ENCODE measurements at regions not wholly inside any gene's neighbourhood (a gene's known extent, or its start where the extent isn't known, plus 50 kb on each side); places are given as distances from the start of the nearest gene placed in this dataset.
"Not testable (repeated sequence)": the region's sequence is repeated elsewhere in the genome, so short reads cannot be mapped to it uniquely, and the experiment has no call there.

DNA sequence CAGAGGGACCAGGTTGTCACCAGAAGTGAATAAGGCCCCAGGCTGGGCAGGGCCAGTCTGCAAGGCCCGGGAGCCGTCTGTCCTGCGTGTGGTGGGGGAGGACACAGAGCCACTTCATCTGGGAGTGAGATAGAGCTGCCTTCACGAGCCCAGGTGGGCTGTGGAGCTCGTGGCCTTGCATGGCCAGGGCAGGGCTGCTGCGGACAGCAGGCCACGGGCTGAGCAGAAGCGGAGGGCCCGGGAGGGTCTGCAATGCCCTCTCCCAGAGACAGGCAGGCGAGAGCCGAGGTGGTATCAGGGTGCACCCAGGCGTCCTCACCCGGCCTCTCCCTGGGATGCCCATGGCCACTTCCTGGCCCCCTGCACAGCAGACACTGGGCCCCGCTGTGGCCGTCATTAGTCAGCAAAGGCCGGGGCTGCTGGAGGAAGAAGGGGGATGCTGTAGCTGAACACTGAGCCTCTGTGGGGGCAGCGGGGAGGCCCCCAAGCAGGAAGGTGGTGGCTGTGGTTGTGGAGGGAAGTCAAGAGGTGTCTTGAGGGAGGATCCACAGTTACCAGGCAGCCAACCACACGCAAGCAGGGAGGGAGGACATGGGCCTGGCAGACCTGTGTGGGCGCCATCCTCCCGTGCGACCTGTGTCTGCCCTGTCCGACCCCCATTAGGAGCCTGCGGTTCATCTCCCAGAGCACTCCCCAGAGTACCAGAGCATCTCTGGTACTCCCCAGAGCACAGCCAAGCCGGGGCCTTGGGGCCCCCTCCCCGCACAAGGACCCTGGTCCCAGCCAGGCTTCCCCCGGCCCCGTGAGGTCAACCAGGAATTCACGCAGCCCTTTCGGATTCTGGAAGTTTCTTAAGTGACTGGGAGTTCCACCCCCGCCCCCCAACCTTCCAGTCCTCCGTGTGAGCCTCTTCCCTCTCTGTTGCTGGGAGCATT is 1109.5 kb downstream of the BRD1 start:
- no peak overlapping the region for H3K4me3 ChIP-seq (ENCODE audit: low read depth, low read length)
- TF ChIP-seq, protein P1, sequence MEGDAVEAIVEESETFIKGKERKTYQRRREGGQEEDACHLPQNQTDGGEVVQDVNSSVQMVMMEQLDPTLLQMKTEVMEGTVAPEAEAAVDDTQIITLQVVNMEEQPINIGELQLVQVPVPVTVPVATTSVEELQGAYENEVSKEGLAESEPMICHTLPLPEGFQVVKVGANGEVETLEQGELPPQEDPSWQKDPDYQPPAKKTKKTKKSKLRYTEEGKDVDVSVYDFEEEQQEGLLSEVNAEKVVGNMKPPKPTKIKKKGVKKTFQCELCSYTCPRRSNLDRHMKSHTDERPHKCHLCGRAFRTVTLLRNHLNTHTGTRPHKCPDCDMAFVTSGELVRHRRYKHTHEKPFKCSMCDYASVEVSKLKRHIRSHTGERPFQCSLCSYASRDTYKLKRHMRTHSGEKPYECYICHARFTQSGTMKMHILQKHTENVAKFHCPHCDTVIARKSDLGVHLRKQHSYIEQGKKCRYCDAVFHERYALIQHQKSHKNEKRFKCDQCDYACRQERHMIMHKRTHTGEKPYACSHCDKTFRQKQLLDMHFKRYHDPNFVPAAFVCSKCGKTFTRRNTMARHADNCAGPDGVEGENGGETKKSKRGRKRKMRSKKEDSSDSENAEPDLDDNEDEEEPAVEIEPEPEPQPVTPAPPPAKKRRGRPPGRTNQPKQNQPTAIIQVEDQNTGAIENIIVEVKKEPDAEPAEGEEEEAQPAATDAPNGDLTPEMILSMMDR (IDR thresholded peaks at IDR 0.05; ENCODE audit: borderline replicate concordance, insufficient read depth, low read depth, low read length), result no peak

DNA sequence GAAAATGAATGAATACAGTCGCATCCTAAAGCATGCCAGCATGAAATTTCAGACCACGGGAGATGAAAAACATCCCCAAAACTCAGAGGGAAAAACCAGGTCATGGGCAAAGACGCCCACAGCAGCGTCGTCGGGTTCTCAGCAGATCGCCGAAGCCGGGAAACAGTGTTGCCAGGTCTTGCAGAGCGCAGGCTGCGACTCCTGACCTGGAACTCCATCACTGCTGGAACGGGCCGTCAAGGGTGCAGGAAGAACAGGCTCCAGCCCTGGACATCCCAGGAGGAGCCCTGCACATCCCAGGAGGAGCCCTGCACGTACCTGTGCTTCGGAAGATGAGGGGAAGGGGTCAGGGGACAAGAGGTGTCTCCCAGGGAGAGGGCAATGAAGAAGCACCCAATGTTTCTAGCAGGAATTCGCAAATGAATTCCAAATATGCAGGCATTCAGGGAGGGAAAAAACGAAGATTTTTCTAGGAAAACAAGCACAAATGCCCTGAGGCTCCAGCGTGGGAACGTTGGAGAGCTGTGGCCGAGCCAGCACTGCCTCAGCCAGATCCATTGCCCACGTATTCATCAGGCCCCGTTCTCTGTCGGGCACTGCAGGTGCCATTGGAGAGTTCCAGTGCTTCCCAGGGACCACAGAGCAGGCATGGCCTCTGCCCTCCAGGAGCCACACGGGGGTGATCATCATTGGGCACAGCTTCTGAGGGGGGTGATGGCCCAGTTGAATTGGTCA is 1110.4 kb downstream of the BRD1 start:
- TF ChIP-seq, protein P1 (IDR thresholded peaks at IDR 0.05; ENCODE audit: borderline replicate concordance, insufficient read depth, low read depth, low read length), result no peak
- H3K4me3 ChIP-seq (ENCODE audit: low read depth, low read length), result no peak overlapping the region

DNA sequence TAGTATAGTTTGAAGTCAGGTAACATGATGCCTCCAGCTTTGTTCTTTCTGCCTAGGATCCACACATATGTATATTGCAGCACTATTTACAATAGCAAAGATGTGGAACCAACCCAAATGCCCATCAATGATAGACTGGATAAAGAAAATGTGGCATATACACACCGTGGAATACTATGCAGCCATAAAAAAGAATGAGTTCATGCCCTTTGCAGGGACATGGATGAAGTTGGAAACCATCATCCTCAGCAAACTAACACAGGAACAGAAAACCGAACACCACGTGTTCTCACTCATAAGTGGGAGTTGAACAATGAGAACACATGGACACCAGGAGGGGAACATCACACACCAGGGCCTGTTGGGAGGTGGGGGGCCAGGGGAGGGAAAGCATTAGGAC is 1111.5 kb downstream of the BRD1 start:
- H3K4me3 ChIP-seq (ENCODE audit: low read depth, low read length), result not testable (repeated sequence)

DNA sequence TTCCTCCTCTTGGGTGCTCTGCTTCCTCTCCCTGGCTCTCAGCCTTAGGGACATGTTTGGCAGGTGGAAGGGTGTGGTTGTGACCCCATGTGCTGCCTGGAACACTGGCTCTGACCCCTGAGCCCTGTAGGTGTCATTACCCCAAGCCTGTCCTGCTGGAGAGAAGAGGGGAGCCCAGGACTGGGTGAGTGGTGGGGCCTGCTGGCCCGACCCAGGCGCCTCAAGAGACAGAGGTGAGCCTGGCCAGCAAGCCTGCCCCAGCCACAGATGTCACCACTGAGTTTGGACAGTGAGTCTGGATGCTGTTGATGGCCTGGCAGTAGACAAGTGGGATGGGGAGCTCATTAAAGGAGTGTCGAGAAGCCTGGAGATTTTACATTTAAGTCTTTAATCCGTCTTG is 1112.2 kb downstream of the BRD1 start:
- TF ChIP-seq, protein P1 (IDR thresholded peaks at IDR 0.05; ENCODE audit: borderline replicate concordance, insufficient read depth, low read depth, low read length), result no peak
- no peak overlapping the region for H3K4me3 ChIP-seq (ENCODE audit: low read depth, low read length)

DNA sequence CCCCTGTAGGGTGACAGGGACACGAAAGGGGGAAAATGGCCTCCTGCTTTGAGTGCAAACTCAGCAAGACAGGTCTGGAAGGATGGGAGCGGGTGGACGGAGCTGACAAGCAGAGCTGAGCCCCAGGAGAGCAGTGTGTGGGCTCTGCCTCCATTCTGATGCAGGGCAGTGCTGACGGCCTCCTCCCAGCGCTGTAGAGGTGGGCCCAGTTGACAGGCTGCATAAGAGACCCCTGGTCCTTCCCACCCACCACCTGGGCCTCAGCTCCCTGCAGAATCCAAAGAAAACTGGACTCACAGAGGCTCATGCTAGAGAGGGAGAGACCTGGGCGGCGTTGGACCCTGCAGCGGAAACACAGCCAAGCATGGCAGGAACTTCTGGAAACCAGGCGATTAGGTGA is 1113.4 kb downstream of the BRD1 start:
- H3K4me3 ChIP-seq (ENCODE audit: low read depth, low read length), result no peak overlapping the region
- TF ChIP-seq, protein P1 (IDR thresholded peaks at IDR 0.05; ENCODE audit: borderline replicate concordance, insufficient read depth, low read depth, low read length), result no peak

DNA sequence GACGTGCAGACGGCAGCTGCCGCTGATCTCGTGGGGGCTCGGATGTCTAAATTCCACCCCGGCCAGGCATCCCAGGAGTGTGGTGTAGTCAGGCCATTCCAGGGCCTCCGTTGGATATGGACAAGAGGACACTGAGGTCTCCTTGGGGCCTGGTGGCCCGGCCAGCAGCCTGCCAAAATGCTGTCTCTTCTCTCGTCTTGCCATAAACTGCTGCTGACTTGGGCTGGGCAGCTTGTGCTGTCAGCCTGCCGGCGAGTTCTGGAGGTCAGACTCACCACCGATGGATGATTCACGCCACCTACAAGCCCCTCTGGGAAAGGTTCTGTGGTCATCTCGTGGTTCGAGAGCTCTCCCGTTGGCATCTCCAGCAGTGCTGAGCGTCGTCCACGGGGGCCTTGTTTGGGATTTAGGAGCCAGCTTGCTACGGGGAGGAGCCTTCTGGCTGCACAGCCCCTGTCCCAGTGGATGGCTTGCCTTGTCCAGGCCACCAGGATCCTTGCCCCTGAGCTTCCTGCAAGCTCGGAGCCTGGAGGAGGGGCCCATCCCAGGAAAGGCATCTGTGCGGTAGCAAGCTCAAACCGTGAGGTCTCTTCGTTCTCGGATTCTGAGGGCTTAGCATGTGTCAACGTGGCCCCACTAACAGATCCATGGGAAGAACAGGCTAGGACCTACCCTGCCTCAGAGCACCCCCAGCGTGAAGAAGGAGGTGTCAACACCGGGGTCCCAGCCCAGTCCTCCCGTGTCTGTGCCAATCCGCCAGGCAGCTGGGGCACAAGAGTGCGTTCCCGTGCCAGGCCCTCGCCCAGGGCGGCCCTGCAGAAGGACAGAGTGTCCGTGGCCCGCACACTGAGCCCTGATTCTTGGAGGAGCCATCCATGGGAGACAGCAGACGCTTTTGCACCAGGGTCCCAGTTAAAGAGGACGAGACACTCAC is 1114.1 kb downstream of the BRD1 start:
- TF ChIP-seq, protein P1 (IDR thresholded peaks at IDR 0.05; ENCODE audit: borderline replicate concordance, insufficient read depth, low read depth, low read length), result no peak
- H3K4me3 ChIP-seq (ENCODE audit: low read depth, low read length), result no peak overlapping the region
